ENCODE measurements at regions not wholly inside any gene's neighbourhood (a gene's known extent, or its start where the extent isn't known, plus 50 kb on each side); places are given as distances from the start of the nearest gene placed in this dataset.
A peak's percentile ranks its signal among the peaks of the same experiment; 100 is the strongest.

GRCh38 chr18:75639472-75639831 lies 211.9 kb upstream of the SMIM21 start:
- Mint-ChIP-seq H3K4me1 (ENCODE audit: low read depth) (peaks cover 18% of the 10 kb centered on the region), H3K27me3 (ENCODE audit: low read depth) (peaks cover 2% of the 10 kb centered on the region), H3K27ac (ENCODE audit: unreplicated experiment) (peak overlapping the region; percentile 81), H3K4me3 (ENCODE audit: unreplicated experiment) (no peak overlapping the region), H3K9me3 (ENCODE audit: low read depth) (peaks cover 1% of the 10 kb centered on the region), H3K36me3 (ENCODE audit: low read depth) (no peaks in the 10 kb centered on the region)
- DNase-seq (ENCODE audit: low spot score) = no peak
- no peak for TF ChIP-seq CTCF (IDR thresholded peaks at IDR 0.05)

GRCh38 chr18:75638776-75639471 lies 211.4 kb upstream of the SMIM21 start:
- H3K9me3 Mint-ChIP-seq (ENCODE audit: low read depth) = no peaks in the 10 kb centered on the region
- H3K4me3 Mint-ChIP-seq (ENCODE audit: unreplicated experiment) = peak overlapping the region; percentile 69
- no peak for DNase-seq (ENCODE audit: low spot score)
- no peaks in the 10 kb centered on the region for H3K36me3 Mint-ChIP-seq (ENCODE audit: low read depth)
- peaks cover 2% of the 10 kb centered on the region for H3K27me3 Mint-ChIP-seq (ENCODE audit: low read depth)
- peaks cover 18% of the 10 kb centered on the region for H3K4me1 Mint-ChIP-seq (ENCODE audit: low read depth)
- no peak for TF ChIP-seq CTCF (IDR thresholded peaks at IDR 0.05)
- H3K27ac Mint-ChIP-seq (ENCODE audit: unreplicated experiment) = peak overlapping the region; percentile 81

GRCh38 chr18:75638223-75638775 lies 210.8 kb upstream of the SMIM21 start:
- Mint-ChIP-seq H3K36me3 (ENCODE audit: low read depth) (no peaks in the 10 kb centered on the region), H3K27ac (ENCODE audit: unreplicated experiment) (peak overlapping the region; percentile 81), H3K4me3 (ENCODE audit: unreplicated experiment) (peak overlapping the region; percentile 69), H3K9me3 (ENCODE audit: low read depth) (peaks cover 2% of the 10 kb centered on the region), H3K27me3 (ENCODE audit: low read depth) (peaks cover 2% of the 10 kb centered on the region), H3K4me1 (ENCODE audit: low read depth) (peaks cover 18% of the 10 kb centered on the region)
- peak; percentile 60 for TF ChIP-seq CTCF (IDR thresholded peaks at IDR 0.05)
- DNase-seq (ENCODE audit: low spot score) = no peak

- no peak for TF ChIP-seq CTCF (IDR thresholded peaks at IDR 0.05)
- H3K36me3 Mint-ChIP-seq (ENCODE audit: low read depth) = no peaks in the 10 kb centered on the region
- H3K4me1 Mint-ChIP-seq (ENCODE audit: low read depth) = peaks cover 18% of the 10 kb centered on the region
- H3K9me3 Mint-ChIP-seq (ENCODE audit: low read depth) = peaks cover 13% of the 10 kb centered on the region
- H3K27ac Mint-ChIP-seq (ENCODE audit: unreplicated experiment) = no peak overlapping the region
- H3K27me3 Mint-ChIP-seq (ENCODE audit: low read depth) = peaks cover 2% of the 10 kb centered on the region
- no peak for DNase-seq (ENCODE audit: low spot score)
- no peak overlapping the region for H3K4me3 Mint-ChIP-seq (ENCODE audit: unreplicated experiment)
Measured at GRCh38 chr18:75635096-75635495, 207.6 kb upstream of the SMIM21 start.

- TF ChIP-seq CTCF (IDR thresholded peaks at IDR 0.05) = no peak
- Mint-ChIP-seq H3K4me1 (ENCODE audit: low read depth) (no peaks in the 10 kb centered on the region), H3K4me3 (ENCODE audit: unreplicated experiment) (no peak overlapping the region), H3K9me3 (ENCODE audit: low read depth) (peaks cover 3% of the 10 kb centered on the region), H3K27ac (ENCODE audit: unreplicated experiment) (no peak overlapping the region), H3K27me3 (ENCODE audit: low read depth) (no peaks in the 10 kb centered on the region), H3K36me3 (ENCODE audit: low read depth) (no peaks in the 10 kb centered on the region)
- no peak for DNase-seq (ENCODE audit: low spot score)
Measured at GRCh38 chr18:75625966-75626365, 198.5 kb upstream of the SMIM21 start.
